GM19397 (cell line): ENCODE measurements at regions not wholly inside any gene's neighbourhood (a gene's known extent, or its start where the extent isn't known, plus 50 kb on each side); places are given as distances from the start of the nearest gene placed in this dataset.

Experiments
- ATAC-seq: cut with Tn5 transposase; IDR thresholded peaks from one replicate; pipeline ENCODE4 v1.9.1; 2021; ENCODE audit warnings: mild to moderate bottlenecking, moderate library complexity; ENCODE audit not compliant: unreplicated experiment

GRCh38 chr10:10796061-10796773 lies 221.5 kb upstream of the CELF2 start:
- ATAC-seq, result no peak

- ATAC-seq, result no peak
Observed at GRCh38 chr10:10796774-10797415, 220.8 kb upstream of the CELF2 start.

GRCh38 chr10:10797513-10797912 lies 220.2 kb upstream of the CELF2 start:
- no peak for ATAC-seq

GRCh38 chr10:10798102-10798863 lies 219.4 kb upstream of the CELF2 start:
- ATAC-seq, result no peak

DNA sequence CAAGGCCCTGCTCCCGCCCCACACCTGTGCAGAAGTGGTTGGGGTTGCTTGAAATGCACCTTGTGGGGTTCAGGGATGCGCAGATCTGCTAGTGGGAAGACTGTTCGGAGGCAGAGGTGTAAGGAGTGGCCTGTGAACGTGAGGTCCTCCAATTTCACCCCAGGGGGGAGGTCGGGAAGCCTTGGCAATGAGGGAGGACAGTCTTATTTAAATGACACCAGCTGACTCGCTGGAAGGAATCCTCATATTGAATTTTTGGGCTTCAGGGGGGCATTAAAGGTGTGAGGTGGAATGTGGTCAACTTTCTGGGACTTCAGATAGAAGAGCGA lies 218.8 kb upstream of the CELF2 start:
- no peak for ATAC-seq

- no peak for ATAC-seq
Observed at GRCh38 chr10:10800961-10801360, 216.7 kb upstream of the CELF2 start.

GRCh38 chr10:10803278-10803677 lies 214.4 kb upstream of the CELF2 start:
- no peak for ATAC-seq

- no peak for ATAC-seq
Observed at GRCh38 chr10:10804061-10804460, 213.6 kb upstream of the CELF2 start.

DNA sequence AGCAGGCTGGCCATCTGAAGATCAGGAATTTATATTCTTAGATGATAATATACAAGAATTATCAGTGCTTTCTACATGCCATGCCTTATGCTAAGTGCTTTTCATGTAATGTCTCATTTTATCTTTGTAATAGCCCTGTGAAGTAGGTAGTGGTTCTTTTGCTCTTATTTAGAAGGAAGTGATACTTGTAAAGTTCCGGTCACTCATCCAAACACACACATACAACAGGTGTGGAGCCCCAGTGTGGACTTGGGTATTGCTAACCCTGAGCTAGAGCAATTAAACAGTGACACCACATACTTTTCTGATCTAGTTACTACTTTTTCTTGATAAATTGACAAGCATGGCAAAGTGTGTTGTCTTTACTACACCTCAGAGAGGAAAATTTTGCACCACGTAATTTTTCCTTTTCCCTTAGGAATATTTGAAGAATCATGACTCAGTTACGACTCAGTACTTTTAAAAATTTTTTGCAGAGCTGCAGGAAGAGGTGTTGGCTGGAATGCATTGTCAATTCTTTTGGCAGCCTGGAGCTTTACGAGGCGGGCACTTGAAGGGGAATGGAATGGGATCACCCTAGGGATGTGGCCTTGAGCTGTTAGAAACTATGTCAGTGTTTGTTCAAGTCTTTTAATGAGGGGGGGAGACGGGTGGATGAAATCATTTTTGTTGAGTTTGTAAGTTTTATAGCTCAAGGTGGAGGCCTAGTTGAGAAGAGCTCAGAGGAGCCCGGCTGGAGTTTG lies 212.5 kb upstream of the CELF2 start:
- no peak for ATAC-seq

DNA sequence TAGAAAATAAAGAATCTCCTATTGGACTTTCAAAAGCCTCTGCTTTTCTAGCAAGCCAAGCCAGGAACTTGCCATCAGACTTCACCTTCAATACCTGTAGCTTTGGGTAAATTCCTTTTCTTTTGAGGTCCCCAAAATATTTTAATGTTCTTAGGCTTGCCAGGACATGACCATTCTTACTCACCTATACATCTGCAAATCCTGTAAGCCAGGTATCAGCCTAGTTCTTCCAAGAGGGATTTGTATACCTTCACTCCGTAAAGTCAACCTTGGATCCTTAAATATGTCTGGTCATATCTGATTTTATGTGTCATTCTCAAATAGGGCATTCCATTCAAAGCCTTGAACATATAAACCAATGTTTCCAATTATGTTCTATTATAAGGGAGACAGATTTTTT lies 210.6 kb upstream of the CELF2 start:
- no peak for ATAC-seq

GRCh38 chr10:10811562-10811961 lies 206.1 kb upstream of the CELF2 start:
- ATAC-seq, result no peak

DNA sequence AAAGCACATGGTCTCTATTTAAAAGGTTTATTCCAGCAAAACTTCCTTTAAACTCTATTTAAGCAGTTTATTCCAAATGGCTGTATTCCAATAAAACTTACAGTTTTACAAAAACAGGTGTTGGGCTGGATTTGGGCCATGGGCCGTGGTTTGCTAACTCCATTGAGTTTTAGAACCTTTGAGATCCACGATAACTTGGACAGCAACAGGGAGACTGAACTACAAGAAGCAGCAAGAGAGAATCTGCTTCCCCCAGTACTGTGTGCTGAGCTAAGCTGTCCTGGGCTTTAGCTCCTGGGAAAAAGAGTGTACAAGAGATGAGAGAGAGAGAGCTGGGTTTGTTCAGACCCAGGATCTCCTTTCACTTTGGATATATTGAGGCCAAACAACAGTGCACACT lies 204.0 kb upstream of the CELF2 start:
- ATAC-seq, result no peak

DNA sequence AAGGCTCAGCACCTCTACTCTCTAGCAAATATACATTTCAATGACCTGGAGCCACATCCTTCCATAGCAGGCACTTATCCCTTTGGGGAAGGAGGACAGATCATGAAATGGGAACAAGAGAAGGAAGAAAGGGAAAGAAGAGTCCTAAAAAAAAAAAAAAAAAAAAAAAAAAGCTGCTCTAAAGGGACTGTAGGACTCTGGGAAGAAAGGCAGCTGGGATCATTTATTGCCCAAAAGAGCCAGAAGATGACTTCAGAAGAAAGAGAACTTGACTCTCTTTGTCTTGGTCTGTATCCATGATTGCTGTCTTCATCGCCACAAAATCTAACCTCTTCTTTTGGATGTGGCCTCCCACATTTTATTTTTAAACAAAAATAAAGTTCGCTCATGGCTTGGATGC lies 203.6 kb upstream of the CELF2 start:
- ATAC-seq, result no peak

DNA sequence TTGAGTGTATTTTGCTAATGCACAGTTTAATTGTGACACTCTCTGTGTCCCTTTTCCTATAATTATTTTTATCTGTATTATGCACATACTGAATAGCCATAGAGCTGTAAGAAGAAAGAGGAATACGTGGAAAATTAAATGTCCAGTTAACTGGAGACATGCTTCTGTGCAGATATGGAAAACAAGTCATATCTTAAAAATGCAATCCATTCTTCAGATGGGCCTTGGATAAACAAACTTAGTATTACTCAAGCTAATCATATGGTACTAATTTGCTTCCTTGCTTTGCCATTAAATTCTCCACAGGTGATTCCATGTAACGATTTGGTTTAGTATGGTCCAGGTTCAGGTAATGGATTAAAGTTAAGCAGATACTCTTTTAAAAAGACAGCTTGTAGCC lies 201.2 kb upstream of the CELF2 start:
- ATAC-seq, result no peak

GRCh38 chr10:10817609-10818008 lies 200.1 kb upstream of the CELF2 start:
- no peak for ATAC-seq

GRCh38 chr10:10818082-10818481 lies 199.6 kb upstream of the CELF2 start:
- ATAC-seq, result no peak

DNA sequence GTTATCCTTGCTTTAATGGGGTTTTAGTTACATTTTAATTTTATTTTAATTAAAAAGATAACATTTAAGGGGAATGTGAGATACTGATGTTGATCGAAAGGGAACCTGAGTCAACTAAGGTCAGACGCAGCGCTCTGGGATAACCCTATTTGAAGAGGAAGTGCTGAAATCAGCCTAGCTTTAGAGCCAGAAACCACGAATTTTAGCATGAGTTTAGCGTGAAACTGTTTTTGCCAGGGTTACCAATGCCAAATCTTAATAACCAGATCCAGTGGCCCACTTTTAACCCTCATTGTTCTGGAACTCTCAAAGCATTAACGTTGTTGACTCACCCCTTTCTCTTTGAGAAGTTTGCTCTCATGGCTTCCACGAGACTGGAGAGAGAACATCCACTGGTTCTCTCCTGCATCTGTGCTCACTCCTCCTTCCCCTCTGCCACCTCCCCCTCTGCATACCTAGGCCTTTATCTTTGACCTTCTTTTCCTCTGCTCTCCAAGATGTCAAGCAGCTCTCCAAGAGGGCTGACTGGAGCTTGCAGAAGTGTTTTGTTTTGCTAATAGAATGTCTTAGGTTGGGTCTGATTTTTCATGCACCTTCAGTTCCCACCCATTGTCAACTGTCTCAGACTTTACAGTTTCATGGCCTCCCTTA lies 198.3 kb upstream of the CELF2 start:
- ATAC-seq, result no peak

GRCh38 chr10:10821926-10822325 lies 195.7 kb upstream of the CELF2 start:
- ATAC-seq, result no peak

DNA sequence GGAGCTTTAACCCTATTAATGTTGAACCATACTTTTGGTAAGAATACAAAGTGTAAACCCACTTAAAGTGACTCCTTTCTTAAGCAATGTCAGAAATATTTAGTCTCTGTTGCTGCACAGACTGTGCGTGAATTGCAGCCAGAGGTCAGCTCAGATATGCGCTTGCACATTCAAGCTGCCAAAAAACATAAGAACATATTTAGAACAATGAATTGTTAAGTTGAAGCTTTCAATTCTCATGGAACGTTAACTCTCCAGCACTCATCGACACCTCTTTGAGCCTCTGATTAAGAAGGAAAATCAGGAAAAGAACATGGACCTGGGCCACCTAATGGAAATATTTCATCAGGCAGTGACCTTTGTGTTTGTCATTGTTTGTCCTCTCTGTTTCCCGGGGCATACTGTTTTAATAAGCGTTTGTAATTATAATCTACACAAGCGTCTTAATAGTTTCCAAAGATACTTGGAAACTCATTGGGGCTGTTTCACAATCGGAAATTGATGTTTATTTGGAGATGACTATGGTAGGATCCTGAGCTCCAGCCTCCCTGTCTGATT lies 193.0 kb upstream of the CELF2 start:
- ATAC-seq, result no peak

GRCh38 chr10:10826125-10826524 lies 191.5 kb upstream of the CELF2 start:
- ATAC-seq, result no peak

- ATAC-seq, result no peak
Observed at GRCh38 chr10:10828623-10829022, 189.0 kb upstream of the CELF2 start.
